Activated T-cell treated with anti-CD3 and anti-CD28 coated beads for 1 hour (primary cell): ENCODE measurements at regions not wholly inside any gene's neighbourhood (a gene's known extent, or its start where the extent isn't known, plus 50 kb on each side); places are given as distances from the start of the nearest gene placed in this dataset.

ENCODE experiments used
- DNase-seq: peaks from one replicate; pipeline ENCODE4 v3.0.0-alpha.2; 2020; ENCODE audit warnings: low read depth

GRCh38 chr11:115718945-115719344 lies 214.7 kb upstream of the CADM1 start:
- no peak for DNase-seq

- DNase-seq = no peak
These were observed 213.9 kb upstream of the CADM1 start for GRCh38 chr11:115718106-115718505.

- no peak for DNase-seq
These were observed 212.7 kb upstream of the CADM1 start for GRCh38 chr11:115716601-115717529.

DNA sequence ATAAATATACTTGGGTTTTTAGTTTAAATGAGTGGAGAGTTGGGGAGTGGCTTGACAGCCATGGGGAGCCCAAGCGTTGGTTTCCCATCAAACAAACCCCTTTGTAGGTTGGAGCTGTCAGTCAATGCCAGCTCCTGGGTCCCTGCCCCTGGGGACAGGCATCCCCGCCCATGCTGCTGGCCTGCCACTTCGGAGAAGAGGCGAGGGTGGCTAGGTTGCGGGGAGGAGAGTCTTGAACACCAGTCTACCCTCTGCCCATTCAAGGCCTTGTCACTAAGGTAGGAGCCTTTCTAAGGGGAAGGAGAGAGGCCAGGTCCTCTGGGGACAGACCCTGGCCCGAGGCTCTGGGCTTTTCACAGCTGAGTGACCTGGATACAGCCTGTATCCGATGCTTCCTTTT lies 211.9 kb upstream of the CADM1 start:
- no peak for DNase-seq

DNA sequence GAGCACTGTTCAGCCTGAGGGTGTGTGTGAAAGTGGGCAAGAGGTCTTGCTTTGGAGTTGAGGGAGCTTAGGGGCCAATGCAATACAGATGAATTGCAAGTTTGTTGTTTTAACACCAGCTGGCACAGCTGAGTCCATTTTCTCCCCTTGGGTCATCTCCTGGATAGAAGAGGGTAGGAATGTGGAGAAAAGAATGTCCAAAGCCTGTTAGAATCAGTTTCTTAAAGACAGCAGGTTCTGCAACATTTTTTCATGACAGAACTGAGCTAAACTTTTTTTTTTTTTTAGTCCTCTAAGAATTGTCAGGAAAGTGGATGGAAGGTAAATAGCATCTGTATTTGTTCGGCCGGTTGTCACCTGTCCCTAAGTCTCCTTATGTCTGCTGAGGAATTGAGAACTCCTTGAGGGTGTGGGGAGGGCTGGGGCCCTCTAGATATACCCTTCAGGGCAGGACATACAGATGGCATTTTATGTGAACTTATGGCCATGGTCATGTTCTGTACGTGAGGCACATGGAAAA lies 211.1 kb upstream of the CADM1 start:
- no peak for DNase-seq

DNA sequence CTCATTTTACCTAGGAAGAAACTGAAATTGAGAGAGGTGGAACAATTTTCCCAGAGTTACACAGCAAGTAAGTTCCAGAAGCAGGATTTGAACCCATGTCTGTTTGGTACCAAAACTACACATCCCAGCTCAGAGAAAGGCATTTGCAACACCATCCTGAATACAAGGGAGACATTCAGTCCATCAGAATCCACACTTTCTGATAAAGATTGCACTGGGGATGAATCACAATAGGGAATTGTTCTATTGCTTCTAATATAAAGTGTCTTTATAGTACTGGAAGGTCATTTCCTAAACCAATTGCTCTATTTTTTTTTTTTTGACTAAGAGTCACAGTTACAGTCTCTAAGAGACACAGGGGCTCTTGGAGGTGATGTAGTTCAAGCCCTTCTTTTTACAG lies 208.1 kb upstream of the CADM1 start:
- DNase-seq = no peak

GRCh38 chr11:115710980-115711379 lies 206.8 kb upstream of the CADM1 start:
- DNase-seq = no peak

DNA sequence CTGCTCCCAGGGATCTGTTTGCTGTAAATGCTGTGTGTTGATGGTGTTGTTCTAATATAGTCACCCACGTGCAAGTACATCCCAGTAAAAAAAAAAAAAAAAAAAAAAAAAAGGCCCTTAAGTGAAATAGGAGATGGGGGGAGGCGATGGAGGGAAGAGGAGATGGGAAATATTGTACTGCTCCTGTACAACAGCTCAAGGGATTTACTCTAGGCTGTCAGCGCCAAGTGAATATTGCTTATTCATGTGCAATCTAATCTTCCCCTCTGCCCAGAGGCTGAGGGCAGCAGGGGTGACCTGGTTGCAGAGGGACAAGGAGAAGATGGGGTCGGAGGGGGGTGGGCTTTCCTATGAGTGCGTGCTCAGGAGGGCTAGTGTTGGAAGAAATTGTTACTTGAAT lies 206.2 kb upstream of the CADM1 start:
- DNase-seq = no peak

DNA sequence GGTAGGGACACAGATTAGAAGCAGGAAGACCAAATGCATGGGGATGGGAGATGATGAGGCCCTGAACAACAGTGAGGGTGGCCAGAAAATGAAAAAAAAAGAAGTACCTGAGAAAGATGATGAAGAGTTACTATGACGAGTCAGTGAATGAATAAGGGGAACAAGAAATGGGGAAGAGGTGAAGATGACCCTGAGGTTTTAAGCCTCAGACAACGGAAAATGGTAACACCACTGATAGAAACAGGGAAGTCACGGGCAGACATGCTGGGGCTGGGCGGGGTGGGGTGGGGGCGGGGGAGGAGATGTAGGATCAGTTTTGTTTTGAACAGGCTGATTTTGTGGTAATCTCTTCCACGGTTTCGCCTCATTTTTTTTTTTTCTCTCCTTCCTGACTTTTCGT lies 205.1 kb upstream of the CADM1 start:
- no peak for DNase-seq

GRCh38 chr11:115707180-115707905 lies 203.1 kb upstream of the CADM1 start:
- DNase-seq = no peak

GRCh38 chr11:115706626-115707135 lies 202.5 kb upstream of the CADM1 start:
- no peak for DNase-seq

DNA sequence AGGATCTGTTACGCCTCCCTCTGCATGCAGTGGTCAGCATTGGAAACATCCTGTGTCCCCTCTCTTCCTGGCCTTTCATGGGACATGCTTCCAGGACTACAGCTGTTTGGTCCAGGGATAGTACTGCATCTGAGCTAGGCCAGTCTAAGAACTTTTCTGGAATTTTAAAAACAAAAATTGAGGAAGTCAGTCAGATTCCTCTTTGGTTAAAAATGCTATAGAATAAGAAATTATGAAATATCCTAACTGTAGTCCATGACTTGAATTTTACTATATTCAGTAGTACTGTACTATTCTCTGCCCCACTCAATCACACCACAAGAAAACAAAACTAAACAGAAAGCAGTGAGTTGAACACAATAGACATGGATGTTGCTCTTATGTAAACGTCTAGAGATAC lies 201.0 kb upstream of the CADM1 start:
- no peak for DNase-seq

- DNase-seq = no peak
These were observed 197.0 kb upstream of the CADM1 start for GRCh38 chr11:115700981-115701875.

- DNase-seq = no peak
These were observed 196.3 kb upstream of the CADM1 start for GRCh38 chr11:115700496-115700895.

DNA sequence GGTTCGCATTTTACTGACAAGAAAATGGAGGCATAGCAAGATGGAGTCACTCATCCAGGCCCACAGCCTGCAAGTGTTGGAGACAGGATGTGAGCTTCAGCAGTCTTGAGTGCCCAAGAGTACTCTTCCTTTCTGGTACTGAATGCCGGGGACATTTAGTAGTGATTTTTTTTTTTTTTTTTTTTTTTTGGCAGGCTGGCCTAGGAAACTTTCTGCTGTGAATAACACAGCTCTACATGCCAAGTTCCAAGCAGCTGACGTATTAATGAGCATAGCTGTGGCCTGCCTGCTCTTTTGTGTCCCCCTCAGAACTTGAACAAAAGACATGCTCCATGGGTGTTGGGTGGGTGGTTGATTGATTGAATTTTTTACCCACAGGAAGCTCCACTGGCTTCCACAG lies 195.5 kb upstream of the CADM1 start:
- DNase-seq = no peak

- no peak for DNase-seq
These were observed 195.1 kb upstream of the CADM1 start for GRCh38 chr11:115699326-115699725.

- DNase-seq = no peak
These were observed 194.0 kb upstream of the CADM1 start for GRCh38 chr11:115698243-115698642.

DNA sequence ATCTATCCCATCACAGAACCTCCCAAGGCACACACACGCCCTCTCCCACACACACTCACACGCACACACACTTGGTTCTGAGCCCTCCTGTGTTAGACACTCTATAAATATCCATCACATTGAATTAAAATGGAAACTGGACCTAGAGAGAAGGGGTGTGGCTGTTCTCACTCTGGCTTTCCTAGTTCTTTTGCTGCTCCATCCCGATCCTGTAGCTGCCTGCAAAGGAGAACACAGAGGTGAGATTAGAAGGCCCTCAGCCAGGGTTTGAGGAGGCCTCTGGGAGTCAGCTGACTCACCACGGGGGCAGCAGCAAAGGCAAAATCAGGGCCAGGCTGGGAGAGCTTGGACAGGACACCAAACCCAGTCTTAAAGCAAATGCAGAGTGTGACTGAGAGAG lies 192.3 kb upstream of the CADM1 start:
- DNase-seq = no peak

- no peak for DNase-seq
These were observed 191.6 kb upstream of the CADM1 start for GRCh38 chr11:115695677-115696364.

DNA sequence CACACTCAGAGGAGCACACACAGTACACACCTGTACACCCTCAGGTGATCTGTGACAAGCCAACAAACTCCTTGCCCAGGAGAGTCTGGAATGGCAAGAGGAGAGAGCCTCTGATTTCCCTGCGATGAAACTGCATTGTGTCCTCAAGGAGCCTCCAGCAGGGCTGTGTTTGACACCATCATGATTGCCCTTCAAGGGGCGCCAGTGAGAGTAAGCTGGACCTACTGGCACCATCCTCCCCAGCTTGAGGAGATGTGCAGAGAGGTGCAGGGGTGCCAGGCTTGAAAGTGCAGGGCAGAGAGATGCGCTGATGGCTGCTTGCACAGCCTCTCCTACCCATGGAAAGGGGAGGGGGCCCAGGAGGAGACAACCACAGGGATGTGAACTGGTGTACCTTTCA lies 188.8 kb upstream of the CADM1 start:
- no peak for DNase-seq

DNA sequence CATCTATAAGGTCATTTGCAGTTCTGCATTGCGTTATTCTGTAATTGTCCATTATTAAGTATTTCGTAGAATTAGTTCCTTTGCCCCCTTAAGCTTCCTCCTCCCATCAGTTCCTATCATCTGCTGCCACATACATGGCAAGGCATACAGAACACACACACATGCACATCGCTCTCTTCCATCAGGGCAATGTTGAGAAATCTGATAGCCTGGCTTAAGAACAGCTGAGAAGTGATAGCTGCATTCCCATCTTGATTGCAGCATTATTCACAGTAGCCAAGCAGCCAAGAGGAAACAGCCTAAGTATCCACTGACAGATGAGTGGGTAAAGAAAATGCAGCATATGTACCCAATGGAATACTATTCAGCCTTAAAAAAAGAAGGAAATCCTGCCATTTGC lies 186.8 kb upstream of the CADM1 start:
- DNase-seq = no peak
